ENCODE measurements at regions not wholly inside any gene's neighbourhood (a gene's known extent, or its start where the extent isn't known, plus 50 kb on each side); places are given as distances from the start of the nearest gene placed in this dataset.

DNA sequence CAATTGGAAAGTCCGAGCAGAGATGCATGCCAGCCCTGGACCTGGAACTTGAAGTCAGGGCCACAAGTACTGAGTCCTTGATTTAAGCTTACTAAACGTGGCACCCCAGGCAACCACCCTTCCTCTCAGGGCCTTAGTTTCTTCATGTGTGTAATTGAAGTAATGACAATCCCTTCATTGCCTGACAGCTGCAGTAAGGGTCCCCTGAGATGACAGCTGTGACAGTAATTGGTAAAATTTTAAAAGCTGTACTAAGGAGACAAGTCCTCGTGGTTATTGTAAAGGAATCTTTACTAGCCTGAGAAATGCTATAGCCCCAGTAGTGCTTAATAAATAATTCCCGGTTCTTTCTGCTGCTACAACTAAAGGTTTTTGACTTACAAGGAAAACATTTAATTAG is 175.1 kb upstream of the RADX start:
- 60% methylated on average over 1 of the region's 4 CpGs for WGBS (ENCODE audit: insufficient coverage)
- no peaks in the 10 kb centered on the region for H3K36me3 ChIP-seq (ENCODE audit: control insufficient read depth, insufficient read depth, low read length)
- DNase-seq = peak; percentile 23
- H3K4me3 ChIP-seq (ENCODE audit: low read length) = no peak overlapping the region
- H3K27ac ChIP-seq (ENCODE audit: low read length) = peak overlapping the region; percentile 20
- peaks cover 9% of the 10 kb centered on the region for H3K27me3 ChIP-seq (ENCODE audit: control insufficient read depth, insufficient read depth, low read length)
- H3K9me3 ChIP-seq (replicated peaks; ENCODE audit: control insufficient read depth, low read depth, low read length) = no peaks in the 10 kb centered on the region
- H3K4me1 ChIP-seq (ENCODE audit: control insufficient read depth, insufficient read depth, low read length) = peaks cover 4% of the 10 kb centered on the region

DNA sequence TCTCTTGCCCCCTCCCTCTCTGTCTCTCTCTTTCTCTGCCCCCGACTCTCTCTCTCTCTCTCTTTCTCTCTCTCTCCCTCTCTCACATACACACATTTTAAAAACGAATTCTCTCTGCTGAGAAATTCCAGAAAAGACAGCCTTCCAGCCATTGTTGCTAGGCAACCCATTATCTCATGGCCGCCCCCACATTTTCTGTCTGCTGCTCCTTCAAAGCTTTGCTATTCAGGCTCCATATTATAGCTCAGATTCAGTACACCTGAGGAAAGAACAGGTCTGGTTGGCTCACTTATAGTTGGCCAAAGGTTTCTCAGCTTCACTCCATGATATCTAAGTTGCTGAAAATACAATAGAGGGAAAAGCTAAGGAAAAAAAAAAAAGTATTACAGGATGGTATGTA is 174.4 kb upstream of the RADX start:
- Histone ChIP-seq H3K4me1 (ENCODE audit: control insufficient read depth, insufficient read depth, low read length) (peaks cover 4% of the 10 kb centered on the region), H3K36me3 (ENCODE audit: control insufficient read depth, insufficient read depth, low read length) (no peaks in the 10 kb centered on the region), H3K27ac (ENCODE audit: low read length) (no peak overlapping the region), H3K27me3 (ENCODE audit: control insufficient read depth, insufficient read depth, low read length) (peaks cover 9% of the 10 kb centered on the region), H3K4me3 (ENCODE audit: low read length) (no peak overlapping the region), H3K9me3 (replicated peaks; ENCODE audit: control insufficient read depth, low read depth, low read length) (no peaks in the 10 kb centered on the region)
- DNase-seq = peak; percentile 5
- WGBS (ENCODE audit: insufficient coverage) = 41% methylated on average over 3 of the region's 3 CpGs

DNA sequence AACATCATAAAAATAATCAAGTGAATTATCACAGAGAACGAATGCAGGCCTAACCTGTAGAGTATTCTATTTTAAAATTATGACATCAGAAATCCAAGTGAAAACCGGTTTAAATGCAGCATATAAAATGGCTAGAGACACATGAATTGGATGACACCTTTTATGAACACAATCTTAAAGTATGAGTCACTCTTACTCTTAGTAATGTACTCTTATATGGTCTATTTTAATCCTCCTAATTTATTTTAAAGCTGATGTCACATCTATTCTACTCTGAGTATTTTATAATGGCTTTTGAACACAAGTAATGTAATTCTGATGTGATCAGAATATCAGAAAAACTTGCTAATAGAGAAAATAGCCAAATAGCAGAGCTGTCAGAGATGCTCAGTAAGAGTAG is 161.4 kb upstream of the RADX start:
- no peaks in the 10 kb centered on the region for H3K4me1 ChIP-seq (ENCODE audit: control insufficient read depth, insufficient read depth, low read length)
- no peaks in the 10 kb centered on the region for H3K27me3 ChIP-seq (ENCODE audit: control insufficient read depth, insufficient read depth, low read length)
- no peaks in the 10 kb centered on the region for H3K36me3 ChIP-seq (ENCODE audit: control insufficient read depth, insufficient read depth, low read length)
- H3K27ac ChIP-seq (ENCODE audit: low read length) = no peak overlapping the region
- H3K9me3 ChIP-seq (replicated peaks; ENCODE audit: control insufficient read depth, low read depth, low read length) = no peaks in the 10 kb centered on the region
- H3K4me3 ChIP-seq (ENCODE audit: low read length) = no peak overlapping the region
- WGBS (ENCODE audit: insufficient coverage) = no CpG with 5 or more reads among the region's 2 CpGs
- no peak for DNase-seq

DNA sequence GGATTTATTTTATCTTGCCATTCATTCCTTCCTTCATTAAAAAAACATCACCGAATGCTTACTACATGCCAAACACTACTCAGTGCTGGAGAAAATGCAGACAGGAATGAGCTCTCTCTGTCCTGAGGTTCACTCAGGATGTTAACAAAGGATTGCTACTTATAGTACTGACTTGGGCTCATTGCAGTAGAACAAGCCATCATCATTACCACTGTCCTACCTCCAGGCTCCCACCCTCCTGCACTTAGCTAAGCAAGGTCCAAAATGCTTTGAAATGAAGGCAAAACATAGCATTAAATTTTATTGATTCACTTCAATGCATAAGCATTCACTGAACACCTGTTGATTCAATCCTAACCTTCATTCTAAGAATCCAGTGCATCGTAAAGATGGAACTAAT is 159.8 kb upstream of the RADX start:
- WGBS (ENCODE audit: insufficient coverage) = no CpG with 5 or more reads among the region's 2 CpGs
- Histone ChIP-seq H3K36me3 (ENCODE audit: control insufficient read depth, insufficient read depth, low read length) (no peaks in the 10 kb centered on the region), H3K4me3 (ENCODE audit: low read length) (no peak overlapping the region), H3K27ac (ENCODE audit: low read length) (no peak overlapping the region), H3K27me3 (ENCODE audit: control insufficient read depth, insufficient read depth, low read length) (no peaks in the 10 kb centered on the region), H3K9me3 (replicated peaks; ENCODE audit: control insufficient read depth, low read depth, low read length) (no peaks in the 10 kb centered on the region), H3K4me1 (ENCODE audit: control insufficient read depth, insufficient read depth, low read length) (no peaks in the 10 kb centered on the region)
- DNase-seq = no peak

DNA sequence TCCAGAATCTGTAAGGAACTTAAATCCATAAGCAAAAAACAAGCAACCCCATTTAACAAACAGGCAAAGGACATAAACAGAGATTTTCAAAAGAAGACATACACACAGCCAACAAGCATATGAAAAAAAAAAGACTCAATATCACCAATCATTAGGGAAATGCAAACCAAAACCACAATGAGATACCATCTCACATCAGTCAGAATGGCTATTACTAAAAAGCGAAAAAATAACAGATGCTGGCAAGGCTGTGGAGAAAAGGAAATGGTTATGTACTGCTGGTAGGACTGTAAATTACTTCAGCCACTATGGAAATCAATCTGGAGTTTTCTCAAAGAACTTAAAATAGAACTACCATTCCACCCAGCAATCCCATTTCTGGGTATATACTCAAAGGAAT is 156.8 kb upstream of the RADX start:
- H3K27ac ChIP-seq (ENCODE audit: low read length) = no peak overlapping the region
- H3K4me3 ChIP-seq (ENCODE audit: low read length) = no peak overlapping the region
- H3K4me1 ChIP-seq (ENCODE audit: control insufficient read depth, insufficient read depth, low read length) = no peaks in the 10 kb centered on the region
- no peak for DNase-seq
- H3K27me3 ChIP-seq (ENCODE audit: control insufficient read depth, insufficient read depth, low read length) = no peaks in the 10 kb centered on the region
- no CpG with 5 or more reads among the region's 1 CpG for WGBS (ENCODE audit: insufficient coverage)
- H3K9me3 ChIP-seq (replicated peaks; ENCODE audit: control insufficient read depth, low read depth, low read length) = no peaks in the 10 kb centered on the region
- no peaks in the 10 kb centered on the region for H3K36me3 ChIP-seq (ENCODE audit: control insufficient read depth, insufficient read depth, low read length)

DNA sequence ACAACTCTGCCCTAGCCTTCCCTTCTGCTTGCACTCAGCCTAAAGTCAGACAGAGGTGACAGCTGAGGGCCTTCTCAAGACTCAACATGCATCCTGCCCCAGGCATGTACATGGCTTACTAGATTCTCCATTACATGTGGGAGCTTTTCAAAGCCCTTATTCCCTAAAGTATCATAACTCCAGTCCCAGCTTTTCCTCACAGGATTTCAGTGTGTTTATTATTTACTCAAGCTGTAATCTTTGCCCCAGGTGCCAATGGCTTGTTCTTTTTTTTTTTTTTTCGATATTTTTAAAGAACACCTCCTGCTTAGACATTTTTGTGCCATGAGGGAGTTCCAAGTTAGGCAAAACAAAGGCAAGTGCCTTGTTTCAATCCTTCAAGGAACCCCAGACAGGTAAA is 154.0 kb upstream of the RADX start:
- Histone ChIP-seq H3K36me3 (ENCODE audit: control insufficient read depth, insufficient read depth, low read length) (no peaks in the 10 kb centered on the region), H3K27me3 (ENCODE audit: control insufficient read depth, insufficient read depth, low read length) (peaks cover 5% of the 10 kb centered on the region), H3K27ac (ENCODE audit: low read length) (no peak overlapping the region), H3K4me3 (ENCODE audit: low read length) (no peak overlapping the region), H3K9me3 (replicated peaks; ENCODE audit: control insufficient read depth, low read depth, low read length) (no peaks in the 10 kb centered on the region), H3K4me1 (ENCODE audit: control insufficient read depth, insufficient read depth, low read length) (no peaks in the 10 kb centered on the region)
- no peak for DNase-seq
- 33% methylated on average over 1 of the region's 1 CpG for WGBS (ENCODE audit: insufficient coverage)

DNA sequence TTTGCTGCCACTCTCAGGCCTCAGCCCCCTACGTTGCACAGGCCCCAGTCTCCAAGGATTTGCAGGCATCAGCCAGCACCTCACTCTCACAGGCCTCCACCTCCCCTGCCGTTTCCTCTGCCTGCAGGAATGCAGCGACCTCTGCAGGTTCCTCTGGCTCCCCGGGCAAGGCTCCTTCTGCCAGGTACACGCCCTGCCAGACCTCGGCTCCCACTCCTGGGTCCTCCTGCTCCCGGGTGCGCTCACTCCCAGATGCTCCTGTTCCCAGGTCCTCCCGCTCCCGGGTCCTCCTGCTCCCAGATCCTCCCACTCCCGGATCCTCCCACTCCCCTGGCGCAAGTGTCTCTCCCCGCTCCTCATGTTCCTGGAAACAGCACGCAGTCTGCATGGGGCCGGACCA is 144.4 kb upstream of the RADX start:
- no peaks in the 10 kb centered on the region for H3K4me1 ChIP-seq (ENCODE audit: control insufficient read depth, insufficient read depth, low read length)
- H3K36me3 ChIP-seq (ENCODE audit: control insufficient read depth, insufficient read depth, low read length) = no peaks in the 10 kb centered on the region
- no peak for DNase-seq
- H3K9me3 ChIP-seq (replicated peaks; ENCODE audit: control insufficient read depth, low read depth, low read length) = no peaks in the 10 kb centered on the region
- H3K4me3 ChIP-seq (ENCODE audit: low read length) = no peak overlapping the region
- peaks cover 15% of the 10 kb centered on the region for H3K27me3 ChIP-seq (ENCODE audit: control insufficient read depth, insufficient read depth, low read length)
- WGBS (ENCODE audit: insufficient coverage) = 51% methylated on average over 11 of the region's 15 CpGs
- H3K27ac ChIP-seq (ENCODE audit: low read length) = no peak overlapping the region

DNA sequence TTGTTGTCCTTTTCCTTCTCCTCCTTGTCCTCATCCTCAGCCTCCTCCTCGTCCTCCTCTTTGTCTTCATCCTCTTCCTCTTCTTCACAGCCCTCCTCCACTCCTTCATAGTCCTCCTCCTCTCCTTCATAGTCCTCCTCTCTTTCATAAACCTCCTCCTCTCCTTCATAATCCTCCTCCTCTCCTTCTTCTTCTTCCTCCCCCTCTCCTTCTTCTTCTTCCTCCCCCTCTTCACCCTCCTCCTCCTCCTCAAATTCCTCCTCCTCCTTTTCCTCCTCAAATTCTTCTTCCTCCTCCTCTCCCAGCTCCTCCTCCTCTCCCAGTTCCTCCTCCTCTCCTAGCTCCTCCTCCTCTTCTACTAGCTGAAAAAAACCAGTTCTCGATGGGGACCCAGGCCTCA is 143.8 kb upstream of the RADX start:
- no peaks in the 10 kb centered on the region for H3K4me1 ChIP-seq (ENCODE audit: control insufficient read depth, insufficient read depth, low read length)
- WGBS (ENCODE audit: insufficient coverage) = 75% methylated on average over 2 of the region's 2 CpGs
- H3K27me3 ChIP-seq (ENCODE audit: control insufficient read depth, insufficient read depth, low read length) = peaks cover 15% of the 10 kb centered on the region
- H3K27ac ChIP-seq (ENCODE audit: low read length) = no peak overlapping the region
- H3K9me3 ChIP-seq (replicated peaks; ENCODE audit: control insufficient read depth, low read depth, low read length) = no peaks in the 10 kb centered on the region
- no peak overlapping the region for H3K4me3 ChIP-seq (ENCODE audit: low read length)
- no peak for DNase-seq
- H3K36me3 ChIP-seq (ENCODE audit: control insufficient read depth, insufficient read depth, low read length) = no peaks in the 10 kb centered on the region

DNA sequence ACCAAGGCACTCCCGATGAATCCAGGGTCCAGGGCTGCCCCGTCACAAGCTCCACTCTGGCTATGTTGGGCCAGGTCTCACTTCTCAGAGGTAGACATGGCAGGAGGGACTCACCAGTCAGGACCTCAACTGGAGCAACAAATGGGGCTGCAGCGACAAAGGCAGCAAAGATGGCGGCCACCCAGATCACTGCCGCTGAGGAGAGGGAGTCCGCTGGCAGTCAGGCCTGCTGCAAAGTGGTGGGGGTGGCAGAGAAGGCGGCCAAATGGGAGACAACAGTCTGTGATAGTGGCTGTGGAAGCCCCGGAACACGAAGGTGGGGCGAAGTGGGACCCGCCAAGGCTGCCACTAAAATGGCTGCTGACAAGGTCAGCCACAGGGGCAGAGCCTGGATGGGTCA is 143.3 kb upstream of the RADX start:
- no peak overlapping the region for H3K27ac ChIP-seq (ENCODE audit: low read length)
- no peak for DNase-seq
- H3K4me1 ChIP-seq (ENCODE audit: control insufficient read depth, insufficient read depth, low read length) = no peaks in the 10 kb centered on the region
- H3K36me3 ChIP-seq (ENCODE audit: control insufficient read depth, insufficient read depth, low read length) = no peaks in the 10 kb centered on the region
- 92% methylated on average over 8 of the region's 11 CpGs for WGBS (ENCODE audit: insufficient coverage)
- H3K9me3 ChIP-seq (replicated peaks; ENCODE audit: control insufficient read depth, low read depth, low read length) = no peaks in the 10 kb centered on the region
- H3K4me3 ChIP-seq (ENCODE audit: low read length) = no peak overlapping the region
- H3K27me3 ChIP-seq (ENCODE audit: control insufficient read depth, insufficient read depth, low read length) = peaks cover 15% of the 10 kb centered on the region

DNA sequence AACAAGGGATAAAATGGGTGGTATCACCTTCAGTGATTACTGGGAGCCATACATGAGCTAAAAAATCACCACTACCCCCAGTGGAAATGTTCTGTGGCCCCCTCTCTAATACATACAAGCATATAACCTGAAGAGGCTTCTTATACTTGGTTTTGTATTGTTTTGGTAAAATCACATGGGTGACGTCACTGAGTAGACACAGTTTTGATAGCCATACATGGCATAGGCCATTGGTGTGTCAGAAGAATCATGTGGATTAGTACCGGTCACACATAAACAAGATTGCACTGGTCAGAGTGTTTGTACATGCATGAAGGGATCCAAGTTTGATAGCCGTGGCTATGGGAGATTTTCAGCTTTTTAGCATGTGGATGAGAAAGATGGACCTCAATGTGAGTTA is 131.9 kb upstream of the RADX start:
- no peaks in the 10 kb centered on the region for H3K9me3 ChIP-seq (replicated peaks; ENCODE audit: control insufficient read depth, low read depth, low read length)
- peaks cover 5% of the 10 kb centered on the region for H3K27me3 ChIP-seq (ENCODE audit: control insufficient read depth, insufficient read depth, low read length)
- no peaks in the 10 kb centered on the region for H3K36me3 ChIP-seq (ENCODE audit: control insufficient read depth, insufficient read depth, low read length)
- WGBS (ENCODE audit: insufficient coverage) = 71% methylated on average over 3 of the region's 3 CpGs
- H3K27ac ChIP-seq (ENCODE audit: low read length) = no peak overlapping the region
- no peak for DNase-seq
- H3K4me1 ChIP-seq (ENCODE audit: control insufficient read depth, insufficient read depth, low read length) = no peaks in the 10 kb centered on the region
- no peak overlapping the region for H3K4me3 ChIP-seq (ENCODE audit: low read length)

DNA sequence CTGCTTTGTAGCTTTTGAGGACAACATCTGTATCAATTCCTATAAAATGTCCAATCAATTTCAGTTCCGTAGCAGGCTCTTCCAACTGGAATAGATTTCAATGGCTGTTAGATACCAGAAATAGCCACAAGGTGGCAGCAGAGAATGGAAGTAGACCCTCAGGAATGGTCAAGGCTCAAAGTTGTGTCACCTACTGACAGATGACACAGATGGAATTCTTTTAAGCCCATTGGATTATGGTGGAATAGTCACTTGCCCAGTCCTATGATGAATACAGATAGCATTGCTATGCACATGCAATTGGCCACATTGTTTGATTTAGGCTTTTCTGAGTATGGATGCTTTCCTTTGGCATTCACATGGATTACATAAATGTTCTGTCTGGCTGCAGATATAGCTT is 130.4 kb upstream of the RADX start:
- Histone ChIP-seq H3K4me1 (ENCODE audit: control insufficient read depth, insufficient read depth, low read length) (no peaks in the 10 kb centered on the region), H3K4me3 (ENCODE audit: low read length) (no peak overlapping the region), H3K27ac (ENCODE audit: low read length) (no peak overlapping the region), H3K36me3 (ENCODE audit: control insufficient read depth, insufficient read depth, low read length) (no peaks in the 10 kb centered on the region), H3K9me3 (replicated peaks; ENCODE audit: control insufficient read depth, low read depth, low read length) (no peaks in the 10 kb centered on the region), H3K27me3 (ENCODE audit: control insufficient read depth, insufficient read depth, low read length) (peaks cover 3% of the 10 kb centered on the region)
- WGBS (ENCODE audit: insufficient coverage) = no CpG with 5 or more reads among the region's 1 CpG
- peak; percentile 54 for DNase-seq
